ENCODE measurements at regions not wholly inside any gene's neighbourhood (a gene's known extent, or its start where the extent isn't known, plus 50 kb on each side); places are given as distances from the start of the nearest gene placed in this dataset.

DNA sequence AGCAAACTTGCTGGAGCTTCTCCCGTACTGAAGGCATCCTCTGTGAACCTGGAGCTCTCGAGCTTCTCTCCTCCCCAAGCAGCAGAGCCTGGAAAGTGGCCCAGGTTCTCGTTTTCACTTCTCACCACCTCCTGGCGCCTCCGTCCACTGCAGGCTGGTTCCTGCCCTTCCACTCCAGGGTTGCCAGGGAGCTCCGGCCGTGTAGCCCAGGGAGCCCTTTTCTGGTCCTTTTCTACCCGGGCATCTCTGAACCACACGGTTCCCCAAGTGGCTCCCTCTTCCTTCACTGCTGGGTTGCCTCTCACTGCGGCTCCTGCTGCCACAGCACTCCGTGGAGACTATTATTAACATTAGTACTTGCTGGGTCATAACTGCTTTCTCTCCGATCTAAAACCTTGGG lies 208.6 kb upstream of the PPP2R2D start:
- Histone ChIP-seq H3K4me3 (no peak overlapping the region), H3K9me3 (no peaks in the 10 kb centered on the region), H3K4me2 (no peak overlapping the region), H3K27ac (no peak overlapping the region), H3K4me1 (no peaks in the 10 kb centered on the region)
- ChIA-PET POLR2A (no interaction called here), CTCF (interaction anchor here (1.1 kb wide), 1 partner anchor 20 kb away, joined by 3 read pairs; no protein-coding TSS in a partner anchor)
- WGBS (ENCODE audit: missing lambda C conversion rate) = 6% methylated on average over 9 of the region's 12 CpGs
- ATAC-seq (peak in 1 of 2 experiments; percentile 33; a peak in 2 of 6 replicates), DNase-seq (ENCODE audit: low read depth in 1 of 2, low spot score in 1 of 2) (no peak), FAIRE-seq (no peak)
- TF ChIP-seq CHD2 (IDR thresholded peaks at IDR 0.05; ENCODE audit: low read length, partially characterized antibody) = no peak
- TF ChIP-seq, protein P1, sequence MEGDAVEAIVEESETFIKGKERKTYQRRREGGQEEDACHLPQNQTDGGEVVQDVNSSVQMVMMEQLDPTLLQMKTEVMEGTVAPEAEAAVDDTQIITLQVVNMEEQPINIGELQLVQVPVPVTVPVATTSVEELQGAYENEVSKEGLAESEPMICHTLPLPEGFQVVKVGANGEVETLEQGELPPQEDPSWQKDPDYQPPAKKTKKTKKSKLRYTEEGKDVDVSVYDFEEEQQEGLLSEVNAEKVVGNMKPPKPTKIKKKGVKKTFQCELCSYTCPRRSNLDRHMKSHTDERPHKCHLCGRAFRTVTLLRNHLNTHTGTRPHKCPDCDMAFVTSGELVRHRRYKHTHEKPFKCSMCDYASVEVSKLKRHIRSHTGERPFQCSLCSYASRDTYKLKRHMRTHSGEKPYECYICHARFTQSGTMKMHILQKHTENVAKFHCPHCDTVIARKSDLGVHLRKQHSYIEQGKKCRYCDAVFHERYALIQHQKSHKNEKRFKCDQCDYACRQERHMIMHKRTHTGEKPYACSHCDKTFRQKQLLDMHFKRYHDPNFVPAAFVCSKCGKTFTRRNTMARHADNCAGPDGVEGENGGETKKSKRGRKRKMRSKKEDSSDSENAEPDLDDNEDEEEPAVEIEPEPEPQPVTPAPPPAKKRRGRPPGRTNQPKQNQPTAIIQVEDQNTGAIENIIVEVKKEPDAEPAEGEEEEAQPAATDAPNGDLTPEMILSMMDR (IDR thresholded peaks at IDR 0.05) = no peak
- no peak for TF ChIP-seq RFX5 (IDR thresholded peaks at IDR 0.05)
- TF ChIP-seq, protein P2, sequence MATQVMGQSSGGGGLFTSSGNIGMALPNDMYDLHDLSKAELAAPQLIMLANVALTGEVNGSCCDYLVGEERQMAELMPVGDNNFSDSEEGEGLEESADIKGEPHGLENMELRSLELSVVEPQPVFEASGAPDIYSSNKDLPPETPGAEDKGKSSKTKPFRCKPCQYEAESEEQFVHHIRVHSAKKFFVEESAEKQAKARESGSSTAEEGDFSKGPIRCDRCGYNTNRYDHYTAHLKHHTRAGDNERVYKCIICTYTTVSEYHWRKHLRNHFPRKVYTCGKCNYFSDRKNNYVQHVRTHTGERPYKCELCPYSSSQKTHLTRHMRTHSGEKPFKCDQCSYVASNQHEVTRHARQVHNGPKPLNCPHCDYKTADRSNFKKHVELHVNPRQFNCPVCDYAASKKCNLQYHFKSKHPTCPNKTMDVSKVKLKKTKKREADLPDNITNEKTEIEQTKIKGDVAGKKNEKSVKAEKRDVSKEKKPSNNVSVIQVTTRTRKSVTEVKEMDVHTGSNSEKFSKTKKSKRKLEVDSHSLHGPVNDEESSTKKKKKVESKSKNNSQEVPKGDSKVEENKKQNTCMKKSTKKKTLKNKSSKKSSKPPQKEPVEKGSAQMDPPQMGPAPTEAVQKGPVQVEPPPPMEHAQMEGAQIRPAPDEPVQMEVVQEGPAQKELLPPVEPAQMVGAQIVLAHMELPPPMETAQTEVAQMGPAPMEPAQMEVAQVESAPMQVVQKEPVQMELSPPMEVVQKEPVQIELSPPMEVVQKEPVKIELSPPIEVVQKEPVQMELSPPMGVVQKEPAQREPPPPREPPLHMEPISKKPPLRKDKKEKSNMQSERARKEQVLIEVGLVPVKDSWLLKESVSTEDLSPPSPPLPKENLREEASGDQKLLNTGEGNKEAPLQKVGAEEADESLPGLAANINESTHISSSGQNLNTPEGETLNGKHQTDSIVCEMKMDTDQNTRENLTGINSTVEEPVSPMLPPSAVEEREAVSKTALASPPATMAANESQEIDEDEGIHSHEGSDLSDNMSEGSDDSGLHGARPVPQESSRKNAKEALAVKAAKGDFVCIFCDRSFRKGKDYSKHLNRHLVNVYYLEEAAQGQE (IDR thresholded peaks at IDR 0.05) = no peak
- no peak for TF ChIP-seq FOSL2 (IDR thresholded peaks at IDR 0.05)
- TF ChIP-seq FOSL2 (CRISPR knock-in tag; IDR thresholded peaks at IDR 0.05) = no peak
- TF ChIP-seq NFE2L2 (conservative IDR thresholded peaks at IDR 0.05; ENCODE audit: low read length) = no peak
- TF ChIP-seq PHF8 (IDR thresholded peaks at IDR 0.05; ENCODE audit: borderline replicate concordance, low read depth) = no peak
- TF ChIP-seq, protein P3, sequence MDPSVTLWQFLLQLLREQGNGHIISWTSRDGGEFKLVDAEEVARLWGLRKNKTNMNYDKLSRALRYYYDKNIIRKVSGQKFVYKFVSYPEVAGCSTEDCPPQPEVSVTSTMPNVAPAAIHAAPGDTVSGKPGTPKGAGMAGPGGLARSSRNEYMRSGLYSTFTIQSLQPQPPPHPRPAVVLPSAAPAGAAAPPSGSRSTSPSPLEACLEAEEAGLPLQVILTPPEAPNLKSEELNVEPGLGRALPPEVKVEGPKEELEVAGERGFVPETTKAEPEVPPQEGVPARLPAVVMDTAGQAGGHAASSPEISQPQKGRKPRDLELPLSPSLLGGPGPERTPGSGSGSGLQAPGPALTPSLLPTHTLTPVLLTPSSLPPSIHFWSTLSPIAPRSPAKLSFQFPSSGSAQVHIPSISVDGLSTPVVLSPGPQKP (IDR thresholded peaks at IDR 0.05; ENCODE audit: low read depth, low read length) = no peak
- no peak for TF ChIP-seq NPAS2 (CRISPR knock-in tag; IDR thresholded peaks at IDR 0.05; ENCODE audit: borderline replicate concordance)
- TF ChIP-seq, protein P4, sequence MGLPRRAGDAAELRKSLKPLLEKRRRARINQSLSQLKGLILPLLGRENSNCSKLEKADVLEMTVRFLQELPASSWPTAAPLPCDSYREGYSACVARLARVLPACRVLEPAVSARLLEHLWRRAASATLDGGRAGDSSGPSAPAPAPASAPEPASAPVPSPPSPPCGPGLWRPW (IDR thresholded peaks at IDR 0.05) = no peak
- TF ChIP-seq RNF2 (IDR thresholded peaks at IDR 0.05; ENCODE audit: borderline replicate concordance, low read depth) = no peak

DNA sequence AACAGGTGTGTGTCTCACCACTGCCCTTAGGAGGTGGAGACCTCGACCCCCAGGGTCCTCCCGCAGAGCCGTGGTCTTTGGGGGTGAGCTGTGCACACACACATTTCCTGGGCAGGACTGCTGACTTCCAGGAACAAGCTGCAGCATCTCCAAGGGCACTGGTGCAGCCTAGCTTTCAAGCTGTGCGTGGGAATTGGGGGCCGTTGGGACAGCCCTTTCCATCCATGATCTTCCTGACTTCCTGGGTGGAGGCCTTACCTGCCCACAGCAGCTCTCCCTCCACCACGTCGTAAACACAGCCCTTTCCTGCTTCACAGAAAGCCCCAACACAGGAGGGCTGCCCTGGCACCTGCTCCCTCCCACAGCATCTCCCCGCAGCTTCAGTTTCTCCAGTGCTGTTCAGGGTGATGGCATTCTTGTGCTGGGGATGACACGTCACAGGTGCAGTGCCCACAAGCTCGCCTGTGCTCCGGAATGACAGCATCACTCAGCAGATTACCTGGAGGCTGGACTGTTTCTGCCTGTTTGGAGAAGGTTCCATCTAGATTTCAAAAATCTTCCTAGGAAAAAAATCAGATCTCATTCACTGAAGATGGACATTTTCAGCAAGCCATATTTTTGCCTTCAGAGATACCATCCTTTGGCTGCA lies 208.0 kb upstream of the PPP2R2D start:
- FAIRE-seq = no peak
- H3K9me3 ChIP-seq = no peaks in the 10 kb centered on the region
- POLR2A ChIA-PET = no interaction called here
- no peak for TF ChIP-seq FOXS1 (CRISPR knock-in tag; IDR thresholded peaks at IDR 0.05)
- TF ChIP-seq HDAC2 (IDR thresholded peaks at IDR 0.05) = no peak
- no peak for TF ChIP-seq NFE2L2 (conservative IDR thresholded peaks at IDR 0.05; ENCODE audit: low read length)
- no peak for TF ChIP-seq MAFK (IDR thresholded peaks at IDR 0.05; ENCODE audit: partially characterized antibody)
- no peak for TF ChIP-seq CEBPB (IDR thresholded peaks at IDR 0.05)
- no peak for TF ChIP-seq CBX2 (IDR thresholded peaks at IDR 0.05; ENCODE audit: borderline replicate concordance, low read depth)
- no peak for TF ChIP-seq ZNF302 (CRISPR knock-in tag; IDR thresholded peaks at IDR 0.05)
- TF ChIP-seq RAD21 (conservative IDR thresholded peaks at IDR 0.05 in 1 of 2, IDR thresholded peaks at IDR 0.05 in 1 of 2) = no peak
- no peak for TF ChIP-seq KDM1A (IDR thresholded peaks at IDR 0.05; ENCODE audit: low read depth)
- TF ChIP-seq, protein P5, sequence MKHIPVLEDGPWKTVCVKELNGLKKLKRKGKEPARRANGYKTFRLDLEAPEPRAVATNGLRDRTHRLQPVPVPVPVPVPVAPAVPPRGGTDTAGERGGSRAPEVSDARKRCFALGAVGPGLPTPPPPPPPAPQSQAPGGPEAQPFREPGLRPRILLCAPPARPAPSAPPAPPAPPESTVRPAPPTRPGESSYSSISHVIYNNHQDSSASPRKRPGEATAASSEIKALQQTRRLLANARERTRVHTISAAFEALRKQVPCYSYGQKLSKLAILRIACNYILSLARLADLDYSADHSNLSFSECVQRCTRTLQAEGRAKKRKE (CRISPR knock-in tag; IDR thresholded peaks at IDR 0.05; ENCODE audit: low read depth) = no peak
- no peak for TF ChIP-seq RNF2 (IDR thresholded peaks at IDR 0.05; ENCODE audit: borderline replicate concordance, low read depth)
- TF ChIP-seq, protein P2 (IDR thresholded peaks at IDR 0.05) = no peak
- no peak for TF ChIP-seq FOSL2 (IDR thresholded peaks at IDR 0.05)
- no peak for TF ChIP-seq FOSL2 (CRISPR knock-in tag; IDR thresholded peaks at IDR 0.05)
- TF ChIP-seq KDM5A (IDR thresholded peaks at IDR 0.05) = no peak

More for the DNA sequence above, 208.0 kb upstream of the PPP2R2D start:
- ATAC-seq = no peak
- H3K4me2 ChIP-seq = no peak overlapping the region
- CTCF ChIA-PET = interaction anchor here (1.1 kb wide), 1 partner anchor 20 kb away, joined by 3 read pairs; no protein-coding TSS in a partner anchor
- no peak for DNase-seq (ENCODE audit: low read depth in 1 of 2, low spot score in 1 of 2)
- 15% methylated on average over 10 of the region's 11 CpGs for WGBS (ENCODE audit: missing lambda C conversion rate)
- H3K4me1 ChIP-seq = no peaks in the 10 kb centered on the region
- no peak overlapping the region for H3K27ac ChIP-seq
- no peak overlapping the region for H3K4me3 ChIP-seq
